Skin epidermis (tissue), 12 donors: ENCODE measurements at regions not wholly inside any gene's neighbourhood (a gene's known extent, or its start where the extent isn't known, plus 50 kb on each side); places are given as distances from the start of the nearest gene placed in this dataset.

Experiments
- H3K27ac ChIP-seq, 21 experiments: fragments of 200-600 bp; sonication (generic) in 11 of 21; one replicate each; pipeline ENCODE4 v1.5.0; 2020; ENCODE audit warnings: mild to moderate bottlenecking in 3 of 21, inconsistent platforms in 2 of 21, moderate library complexity in 2 of 21
- H3K4me3 ChIP-seq, 7 experiments: fragments of 200-600 bp; sonication (generic) in 2 of 7; one replicate each; pipeline ENCODE4 v1.5.0; 2020; ENCODE audit warnings: inconsistent platforms in 2 of 7, mild to moderate bottlenecking in 2 of 7, moderate library complexity in 1 of 7

GRCh38 chr10:83346266-83346910 is 792.9 kb upstream of the GHITM start:
- Histone ChIP-seq H3K27ac (no peak overlapping the region), H3K4me3 (no peak overlapping the region)

- no peak overlapping the region for H3K27ac ChIP-seq
- H3K4me3 ChIP-seq: no peak overlapping the region
Observed at GRCh38 chr10:83352588-83352987, 786.7 kb upstream of the GHITM start.

GRCh38 chr10:83354456-83354855 is 784.9 kb upstream of the GHITM start:
- no peak overlapping the region for H3K27ac ChIP-seq
- H3K4me3 ChIP-seq: no peak overlapping the region

- Histone ChIP-seq H3K4me3 (no peak overlapping the region), H3K27ac (no peak overlapping the region)
Observed at GRCh38 chr10:83357004-83357403, 782.3 kb upstream of the GHITM start.

DNA sequence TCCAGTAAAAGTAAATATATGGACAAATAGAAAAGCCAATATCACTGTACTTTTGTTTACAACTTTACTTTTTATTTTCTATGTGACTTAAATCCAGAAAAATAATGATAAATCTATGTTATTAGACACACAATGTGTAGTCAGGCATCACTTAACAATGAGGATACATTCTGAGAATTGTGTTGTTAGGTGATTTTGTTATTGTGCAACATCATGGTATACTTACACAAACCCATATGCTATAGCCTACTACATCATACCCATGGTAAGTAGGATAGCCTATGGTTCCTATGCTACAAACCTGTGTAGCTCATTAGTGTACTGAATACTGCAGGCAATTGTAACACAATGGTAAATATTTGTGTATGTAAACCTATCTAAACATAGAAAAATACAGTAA is 781.7 kb upstream of the GHITM start:
- Histone ChIP-seq H3K27ac (no peak overlapping the region), H3K4me3 (no peak overlapping the region)

DNA sequence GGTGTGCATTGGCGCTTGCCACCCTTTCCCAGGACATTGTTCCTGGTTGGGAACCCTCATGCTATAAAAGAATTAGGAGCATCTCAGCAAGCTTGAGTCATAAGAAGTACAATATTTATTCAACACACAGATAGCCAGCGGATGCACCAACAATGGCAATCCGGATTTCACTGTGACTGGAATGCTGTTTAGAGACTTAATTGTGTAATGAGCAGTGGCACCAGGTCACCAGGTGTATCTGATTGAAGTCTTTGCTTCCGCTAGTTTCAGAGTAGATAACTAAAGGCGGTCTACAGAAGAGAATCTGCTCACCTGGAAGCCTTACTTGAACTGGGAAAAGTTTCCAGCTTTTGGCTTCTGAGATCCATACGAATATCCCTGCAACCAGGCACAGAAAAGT is 772.3 kb upstream of the GHITM start:
- no peak overlapping the region for H3K4me3 ChIP-seq
- H3K27ac ChIP-seq: no peak overlapping the region

DNA sequence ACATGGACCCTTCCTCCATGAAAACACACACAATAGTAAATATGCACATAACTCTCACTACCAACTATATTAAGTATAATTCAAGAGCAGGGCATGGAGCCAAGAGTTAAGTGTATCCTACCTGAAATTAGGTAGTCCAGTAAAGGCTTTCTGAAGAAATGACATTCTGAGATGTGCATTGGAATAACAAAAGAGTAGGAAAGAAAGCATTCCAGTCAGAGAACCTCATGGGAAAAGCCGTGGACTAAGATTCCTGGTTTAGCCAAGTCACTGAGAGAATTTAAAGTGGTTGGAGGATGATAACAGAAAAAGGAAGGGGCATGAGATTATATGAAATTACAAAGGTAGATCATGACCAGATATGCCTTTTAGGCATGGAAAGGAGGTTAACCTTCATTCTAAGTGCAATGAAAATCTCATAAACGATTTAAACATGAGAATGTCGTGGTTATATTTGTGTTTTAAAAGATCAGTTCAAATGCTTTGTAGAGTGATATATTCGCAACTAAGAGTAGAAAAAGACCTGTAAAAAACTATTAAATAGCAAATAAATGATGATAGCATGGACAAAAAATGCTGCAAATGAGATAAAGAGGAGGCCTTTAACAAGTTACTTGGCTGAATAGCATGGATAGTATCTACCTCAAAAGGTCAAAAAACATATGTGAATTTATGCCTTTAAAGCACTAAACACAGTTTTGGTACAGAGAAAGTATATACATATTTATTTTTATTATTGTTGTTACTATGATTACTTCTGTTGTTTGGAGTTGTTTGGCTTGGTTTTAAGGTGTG is 767.4 kb upstream of the GHITM start:
- Histone ChIP-seq H3K27ac (no peak overlapping the region), H3K4me3 (no peak overlapping the region)

DNA sequence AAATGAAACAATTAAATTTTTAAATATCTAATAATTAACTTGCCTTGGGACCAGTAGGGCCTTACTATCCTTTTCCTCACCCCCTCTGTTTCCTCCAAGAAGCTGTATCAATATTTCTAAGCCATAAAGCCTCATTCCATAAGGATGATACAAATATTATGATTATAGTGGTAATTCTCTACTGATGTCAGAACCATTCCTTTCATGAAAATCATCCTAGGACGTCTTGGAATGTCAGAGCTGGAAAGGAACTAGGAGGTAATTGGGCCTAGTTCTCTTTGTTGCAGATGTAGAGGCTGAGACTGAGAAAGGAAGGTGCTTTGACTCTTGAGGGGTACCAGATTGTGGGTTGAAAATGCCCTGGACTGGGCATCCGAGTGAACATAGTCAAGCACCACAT is 766.7 kb upstream of the GHITM start:
- Histone ChIP-seq H3K4me3 (no peak overlapping the region), H3K27ac (no peak overlapping the region)

- H3K4me3 ChIP-seq: no peak overlapping the region
- no peak overlapping the region for H3K27ac ChIP-seq
Observed at GRCh38 chr10:83373671-83374070, 765.6 kb upstream of the GHITM start.

DNA sequence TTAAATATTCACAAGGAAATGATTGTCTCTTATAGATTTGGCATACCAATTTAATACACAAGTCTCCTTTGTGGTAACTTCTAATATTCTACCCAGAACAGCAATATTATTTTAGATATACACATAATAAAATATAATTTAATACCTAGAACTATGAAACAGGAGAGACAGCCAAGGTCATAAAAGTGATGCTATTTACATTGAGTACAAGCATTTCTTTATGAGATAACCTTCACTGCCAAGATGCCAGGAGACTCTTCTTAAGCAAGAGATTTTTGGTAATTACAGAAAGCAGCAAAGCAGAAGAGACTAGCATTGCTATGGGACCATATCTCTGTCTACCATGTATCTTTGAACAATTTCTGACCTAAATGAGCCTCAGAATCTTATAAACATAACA is 764.6 kb upstream of the GHITM start:
- H3K27ac ChIP-seq: no peak overlapping the region

DNA sequence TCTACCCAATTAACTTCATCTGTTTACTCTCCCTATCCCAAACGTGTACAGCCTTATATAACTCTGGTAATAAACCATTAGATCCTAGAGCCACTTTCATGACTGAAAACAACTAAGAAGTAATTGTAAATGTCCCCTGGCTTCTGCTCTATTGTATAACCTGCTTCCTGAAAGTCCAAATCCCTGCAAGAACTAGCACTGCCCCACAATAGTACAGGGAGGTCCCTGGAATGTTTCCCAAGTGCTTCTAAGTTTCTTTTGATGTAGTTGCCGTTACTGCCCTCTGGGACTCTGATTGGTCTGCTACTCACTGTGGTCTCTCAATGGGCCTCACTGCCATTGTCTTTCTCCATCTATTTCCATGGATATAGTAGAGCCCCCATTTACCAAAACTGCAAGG is 764.0 kb upstream of the GHITM start:
- Histone ChIP-seq H3K27ac (no peak overlapping the region), H3K4me3 (no peak overlapping the region)

More for the DNA sequence above, 764.6 kb upstream of the GHITM start:
- H3K4me3 ChIP-seq: no peak overlapping the region

DNA sequence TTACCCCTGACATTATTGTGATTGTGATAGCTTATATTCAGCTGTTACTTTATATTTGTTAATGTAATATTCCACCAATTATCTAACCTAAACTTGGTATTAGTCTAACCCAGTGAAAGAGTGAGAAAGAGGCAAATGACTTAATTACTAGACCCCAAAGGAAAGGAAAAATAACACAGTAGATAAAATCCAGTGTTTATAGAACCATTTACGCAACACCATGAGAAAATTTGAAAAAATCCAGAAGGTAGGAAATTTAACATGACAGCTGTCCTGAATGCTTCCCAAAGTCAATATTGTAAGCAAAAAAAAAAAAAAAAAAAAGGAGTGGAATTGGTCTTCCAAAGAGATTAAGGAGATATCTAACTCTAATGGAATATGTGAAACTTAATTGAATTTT is 741.5 kb upstream of the GHITM start:
- Histone ChIP-seq H3K4me3 (no peak overlapping the region), H3K27ac (no peak overlapping the region)

- Histone ChIP-seq H3K27ac (no peak overlapping the region), H3K4me3 (no peak overlapping the region)
Observed at GRCh38 chr10:83410570-83410969, 728.7 kb upstream of the GHITM start.

DNA sequence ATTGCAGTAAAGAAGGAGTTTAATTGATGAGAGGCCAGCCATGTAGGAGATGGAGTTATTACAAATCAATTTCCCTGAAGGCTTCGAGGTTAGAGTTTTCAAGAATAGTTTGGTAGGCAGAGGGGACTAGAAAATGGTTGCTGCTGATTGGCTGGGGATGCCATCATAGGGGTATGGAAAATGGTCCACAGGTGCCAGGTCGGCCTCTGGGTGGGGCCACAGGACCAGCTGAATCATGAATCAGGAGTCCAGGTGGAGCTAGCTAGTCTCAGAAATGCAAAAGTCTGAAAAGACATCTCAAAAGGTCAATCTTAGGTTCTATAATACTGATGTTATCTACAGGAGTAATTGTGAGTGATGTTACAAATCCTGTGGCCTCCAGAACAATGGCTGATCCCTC is 714.0 kb upstream of the GHITM start:
- no peak overlapping the region for H3K27ac ChIP-seq
- no peak overlapping the region for H3K4me3 ChIP-seq

DNA sequence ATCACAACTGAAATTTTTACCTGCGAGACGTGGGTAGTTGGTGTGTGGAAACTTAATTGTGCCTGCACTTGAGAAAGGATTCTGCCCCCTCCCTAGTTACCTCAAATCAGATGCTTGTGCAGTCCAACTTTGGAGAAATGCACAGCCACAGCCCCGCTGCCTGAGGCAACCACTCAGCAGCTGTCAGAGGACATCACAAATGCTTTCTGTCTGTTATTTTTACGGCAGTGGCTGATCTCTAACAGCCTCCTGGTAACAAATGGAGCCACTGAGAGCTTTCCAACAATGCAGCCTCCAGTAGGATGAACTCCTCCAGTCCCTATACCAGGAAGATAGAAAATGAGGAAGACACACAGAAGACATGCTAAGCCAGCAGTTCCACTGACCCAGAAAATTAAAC is 712.2 kb upstream of the GHITM start:
- no peak overlapping the region for H3K4me3 ChIP-seq

DNA sequence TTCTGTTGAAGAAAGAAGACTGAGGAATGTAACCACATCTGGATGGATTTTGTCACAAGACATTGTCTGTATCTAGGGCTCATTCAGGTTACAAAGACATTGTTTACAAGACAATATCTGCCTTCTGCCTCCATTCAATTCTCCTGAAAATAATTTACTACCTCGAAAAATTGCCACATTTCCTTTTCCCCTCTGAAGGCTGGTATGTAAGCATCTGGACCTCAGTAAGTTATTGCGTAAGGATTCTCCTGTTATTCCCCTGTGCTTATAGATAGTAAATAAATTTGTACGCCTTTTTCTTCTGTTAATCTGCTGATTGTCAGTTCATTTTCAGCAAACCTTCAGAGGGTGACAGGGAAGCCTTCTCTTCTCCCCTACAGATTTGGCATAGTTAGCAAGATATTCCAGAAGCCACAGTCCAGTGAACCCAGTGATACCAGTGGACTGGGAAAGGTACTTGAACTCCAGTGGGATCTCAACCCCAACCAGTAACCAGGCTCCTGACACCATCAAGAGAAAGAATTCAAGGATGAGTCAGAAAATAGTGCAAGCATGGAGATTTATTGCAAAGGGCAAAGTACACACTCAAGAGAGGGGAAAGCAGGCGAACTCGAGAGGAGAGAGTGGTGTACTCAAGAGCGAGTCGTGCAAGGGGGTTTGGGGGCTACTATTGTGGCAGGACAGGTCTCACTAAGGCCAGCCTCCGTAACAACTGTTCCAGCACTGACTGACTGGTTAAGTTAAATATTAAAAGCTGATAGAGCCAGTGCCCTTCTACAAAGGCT is 706.9 kb upstream of the GHITM start:
- Histone ChIP-seq H3K27ac (no peak overlapping the region), H3K4me3 (no peak overlapping the region)

More for the DNA sequence above, 712.2 kb upstream of the GHITM start:
- H3K27ac ChIP-seq: no peak overlapping the region

DNA sequence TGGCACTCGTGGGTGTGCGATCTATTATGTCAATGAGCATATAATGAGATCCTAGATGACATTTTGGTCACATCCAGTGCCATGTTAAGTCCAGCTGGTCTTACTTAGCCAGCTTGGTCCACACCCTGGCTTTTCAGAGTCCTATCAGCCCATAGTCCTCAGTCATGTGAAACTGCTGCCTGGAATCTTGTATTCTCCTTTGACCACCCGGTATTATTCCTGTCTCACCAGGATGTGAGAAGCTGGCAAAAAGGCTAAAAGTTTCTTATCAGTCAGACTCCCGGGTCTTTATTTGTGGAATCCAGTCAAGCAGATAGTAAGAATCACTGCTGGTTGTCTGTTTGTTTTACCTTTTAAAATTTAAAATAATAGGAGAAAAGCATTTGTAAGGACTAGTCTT is 705.6 kb upstream of the GHITM start:
- no peak overlapping the region for H3K4me3 ChIP-seq
- no peak overlapping the region for H3K27ac ChIP-seq

- Histone ChIP-seq H3K27ac (no peak overlapping the region), H3K4me3 (no peak overlapping the region)
Observed at GRCh38 chr10:83448013-83448412, 691.3 kb upstream of the GHITM start.

- Histone ChIP-seq H3K27ac (no peak overlapping the region), H3K4me3 (no peak overlapping the region)
Observed at GRCh38 chr10:83458611-83459010, 680.7 kb upstream of the GHITM start.

GRCh38 chr10:83459124-83459523 is 680.2 kb upstream of the GHITM start:
- Histone ChIP-seq H3K27ac (no peak overlapping the region), H3K4me3 (no peak overlapping the region)
